DND-41 (cell line): ENCODE measurements at regions not wholly inside any gene's neighbourhood (a gene's known extent, or its start where the extent isn't known, plus 50 kb on each side); places are given as distances from the start of the nearest gene placed in this dataset.

Experiments
- ATAC-seq: fragments of 200-7000 bp; cut with Tn5 transposase; 3 replicates; pipeline ENCODE4 v1.9.1; 2021; ENCODE audit warnings: low read depth; ENCODE audit not compliant: insufficient read depth
- DNase-seq: peaks from one replicate; pipeline ENCODE4 v3.0.0-alpha.2; 2020
- H2AFZ ChIP-seq: 2 replicates; pipeline ENCODE4 v1.6.0; 2012; ENCODE audit warnings: low read depth, low read length
- H3K27ac ChIP-seq: 2 replicates; pipeline ENCODE4 v1.5.1; 2012; ENCODE audit warnings: low read length, inconsistent platforms
- H3K27me3 ChIP-seq: fragments of 200-600 bp; sonication (generic); 2 replicates; pipeline ENCODE4 v1.6.0; 2012; ENCODE audit warnings: low read length, mild to moderate bottlenecking, inconsistent platforms; ENCODE audit not compliant: insufficient read depth, poor library complexity
- H3K36me3 ChIP-seq: 2 replicates; pipeline ENCODE4 v1.5.1; 2012; ENCODE audit warnings: low read length, inconsistent platforms; ENCODE audit not compliant: insufficient read depth
- H3K4me1 ChIP-seq: 2 replicates; pipeline ENCODE4 v1.5.1; 2012; ENCODE audit warnings: mild to moderate bottlenecking, low read length; ENCODE audit not compliant: insufficient read depth
- H3K4me2 ChIP-seq: 2 replicates; pipeline ENCODE4 v1.6.0; 2012; ENCODE audit warnings: mild to moderate bottlenecking, moderate library complexity, low read length, inconsistent platforms; ENCODE audit not compliant: insufficient read depth
- H3K4me3 ChIP-seq, 2 experiments: fragments of 200-600 bp in 1 of 2; shearing (Covaris generic) in 1 of 2; 2 replicates each; pipeline ENCODE4 v1.5.1; 2012 to 2016; ENCODE audit warnings: inconsistent platforms in 2 of 2, low read length in 2 of 2, mild to moderate bottlenecking in 2 of 2, low read depth in 1 of 2, moderate library complexity in 1 of 2
- H3K79me2 ChIP-seq: 2 replicates; pipeline ENCODE4 v1.6.0; 2012; ENCODE audit warnings: low read length, inconsistent platforms; ENCODE audit not compliant: insufficient read depth
- H3K9ac ChIP-seq: 2 replicates; pipeline ENCODE4 v1.6.0; 2012; ENCODE audit warnings: low read depth, mild to moderate bottlenecking, inconsistent platforms, low read length, moderate library complexity
- H3K9me3 ChIP-seq: 2 replicates; pipeline ENCODE4 v1.5.1; 2012; ENCODE audit warnings: low read length, moderate library complexity, mild to moderate bottlenecking, inconsistent platforms; ENCODE audit not compliant: insufficient read depth, severe bottlenecking
- H4K20me1 ChIP-seq: 2 replicates; pipeline ENCODE4 v1.6.0; 2012; ENCODE audit warnings: low read length; ENCODE audit not compliant: insufficient read depth
- CTCF ChIP-seq: IDR thresholded peaks from 2 replicates; pipeline ENCODE4 v1.5.1; 2012; ENCODE audit warnings: borderline replicate concordance, low read length, moderate library complexity, mild to moderate bottlenecking; ENCODE audit not compliant: poor library complexity, severe bottlenecking; ENCODE audit errors: extremely low read depth
- EZH2 ChIP-seq: IDR thresholded peaks from 3 replicates; pipeline ENCODE4 v1.6.1; 2012; ENCODE audit warnings: borderline replicate concordance, low read depth, mild to moderate bottlenecking, moderate library complexity, low read length, inconsistent platforms; ENCODE audit not compliant: severe bottlenecking

DNA sequence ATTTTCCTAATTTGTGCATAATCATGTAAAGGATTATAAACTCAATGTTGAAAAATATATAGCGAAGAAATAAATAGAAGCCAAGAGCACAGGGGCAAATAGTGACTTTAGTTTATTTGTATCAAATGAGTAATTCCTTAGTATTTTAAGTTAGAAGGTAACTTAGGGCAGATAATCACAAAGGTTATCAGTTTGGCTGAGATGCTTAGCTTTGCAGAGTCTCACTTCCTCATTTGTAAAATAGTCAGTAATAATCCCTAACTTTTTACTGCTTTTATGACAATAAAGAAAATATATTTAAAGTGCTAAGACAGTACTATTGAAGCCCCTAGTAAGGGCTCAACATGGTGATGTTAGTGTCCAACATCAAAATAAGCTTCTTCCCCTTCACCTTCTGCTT, 297.4 kb upstream of the TUSC1 start:
- H4K20me1 ChIP-seq: no peaks in the 10 kb centered on the region
- no peaks in the 10 kb centered on the region for H3K4me1 ChIP-seq
- H3K4me2 ChIP-seq: no peak overlapping the region
- TF ChIP-seq CTCF: no peak
- TF ChIP-seq EZH2: no peak
- no peak overlapping the region for H3K9ac ChIP-seq
- no peaks in the 10 kb centered on the region for H3K79me2 ChIP-seq
- H3K27ac ChIP-seq: no peak overlapping the region
- no peaks in the 10 kb centered on the region for H3K36me3 ChIP-seq
- no peak overlapping the region for H2AFZ ChIP-seq
- H3K4me3 ChIP-seq: no peak overlapping the region
- no peak for ATAC-seq
- H3K27me3 ChIP-seq: no peaks in the 10 kb centered on the region
- DNase-seq: no peak
- no peaks in the 10 kb centered on the region for H3K9me3 ChIP-seq

DNA sequence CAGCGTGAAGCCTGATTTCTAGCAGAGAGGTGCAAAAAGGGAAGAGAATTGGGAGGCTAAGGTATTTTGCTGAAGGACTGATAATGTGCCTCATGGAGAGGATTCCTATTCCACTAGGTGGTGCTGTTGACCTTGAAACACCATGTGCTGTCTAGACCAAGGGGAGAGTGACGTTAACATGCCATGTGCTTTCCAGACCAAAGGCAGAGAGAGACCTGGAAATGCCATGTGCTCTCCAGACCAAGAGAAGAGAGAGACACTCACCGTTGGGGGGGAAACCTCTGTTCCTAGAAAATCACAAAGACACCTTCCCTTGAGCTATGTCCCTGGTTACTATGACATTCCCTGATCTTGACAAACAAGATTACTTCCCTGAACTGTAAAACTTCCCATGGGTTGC, 286.0 kb upstream of the TUSC1 start:
- no peaks in the 10 kb centered on the region for H3K27me3 ChIP-seq
- no peaks in the 10 kb centered on the region for H3K36me3 ChIP-seq
- no peak overlapping the region for H2AFZ ChIP-seq
- no peaks in the 10 kb centered on the region for H4K20me1 ChIP-seq
- peak; percentile 48; the same call in 1 of the 3 replicates for ATAC-seq
- no peaks in the 10 kb centered on the region for H3K4me1 ChIP-seq
- peak; percentile 10 for DNase-seq
- peak; percentile 55 for TF ChIP-seq CTCF
- TF ChIP-seq EZH2: no peak
- H3K4me3 ChIP-seq: no peak overlapping the region
- H3K79me2 ChIP-seq: no peaks in the 10 kb centered on the region
- no peaks in the 10 kb centered on the region for H3K9me3 ChIP-seq
- no peak overlapping the region for H3K27ac ChIP-seq
- H3K4me2 ChIP-seq: no peak overlapping the region
- H3K9ac ChIP-seq: no peak overlapping the region

DNA sequence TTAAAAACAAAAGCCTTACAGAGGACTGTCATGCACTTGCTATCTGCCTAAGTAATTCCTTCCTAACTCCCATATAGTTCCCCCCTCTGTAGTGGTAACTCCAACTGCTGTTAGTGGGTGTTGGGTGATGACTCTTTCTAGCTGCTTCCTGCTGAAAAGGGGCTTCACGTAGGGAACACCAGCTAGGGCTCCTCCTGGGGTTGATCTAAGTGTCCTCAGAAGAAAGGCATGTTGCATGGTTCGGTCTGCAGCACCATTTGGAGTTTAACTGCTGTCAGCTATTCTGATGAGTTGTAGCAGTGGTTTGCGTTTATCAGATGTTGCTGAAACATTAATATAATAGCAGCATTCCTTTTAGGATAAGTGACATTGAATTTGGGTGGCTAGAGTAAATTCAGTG, 281.9 kb upstream of the TUSC1 start:
- TF ChIP-seq EZH2 (no peak), CTCF (no peak)
- Histone ChIP-seq H3K4me2 (no peak overlapping the region), H2AFZ (no peak overlapping the region), H3K4me1 (no peaks in the 10 kb centered on the region), H3K4me3 (no peak overlapping the region), H3K27ac (no peak overlapping the region), H3K79me2 (no peaks in the 10 kb centered on the region), H3K36me3 (no peaks in the 10 kb centered on the region), H4K20me1 (no peaks in the 10 kb centered on the region), H3K9me3 (no peaks in the 10 kb centered on the region), H3K27me3 (no peaks in the 10 kb centered on the region), H3K9ac (no peak overlapping the region)
- DNase-seq (no peak), ATAC-seq (no peak)

- H3K4me2 ChIP-seq: no peak overlapping the region
- no peaks in the 10 kb centered on the region for H3K4me1 ChIP-seq
These were observed 276.0 kb upstream of the TUSC1 start for GRCh38 chr9:25954209-25954608.

More at GRCh38 chr9:25954209-25954608, 276.0 kb upstream of the TUSC1 start:
- Histone ChIP-seq H3K79me2 (no peaks in the 10 kb centered on the region), H3K4me3 (no peak overlapping the region), H3K27ac (no peak overlapping the region), H3K36me3 (no peaks in the 10 kb centered on the region), H3K9me3 (no peaks in the 10 kb centered on the region), H4K20me1 (no peaks in the 10 kb centered on the region), H3K9ac (no peak overlapping the region), H3K27me3 (no peaks in the 10 kb centered on the region), H2AFZ (no peak overlapping the region)
- no peak for DNase-seq
- no peak for ATAC-seq
- no peak for TF ChIP-seq EZH2
- no peak for TF ChIP-seq CTCF
